CD1c-positive myeloid dendritic cell (primary cell): ENCODE measurements at regions not wholly inside any gene's neighbourhood (a gene's known extent, or its start where the extent isn't known, plus 50 kb on each side); places are given as distances from the start of the nearest gene placed in this dataset.
"Not testable (repeated sequence)": the region's sequence is repeated elsewhere in the genome, so short reads cannot be mapped to it uniquely, and the experiment has no call there.

Experiments used
- DNase-seq: peaks from one replicate; pipeline ENCODE4 v3.0.0-alpha.2; 2016; ENCODE audit errors: extremely low spot score

DNA sequence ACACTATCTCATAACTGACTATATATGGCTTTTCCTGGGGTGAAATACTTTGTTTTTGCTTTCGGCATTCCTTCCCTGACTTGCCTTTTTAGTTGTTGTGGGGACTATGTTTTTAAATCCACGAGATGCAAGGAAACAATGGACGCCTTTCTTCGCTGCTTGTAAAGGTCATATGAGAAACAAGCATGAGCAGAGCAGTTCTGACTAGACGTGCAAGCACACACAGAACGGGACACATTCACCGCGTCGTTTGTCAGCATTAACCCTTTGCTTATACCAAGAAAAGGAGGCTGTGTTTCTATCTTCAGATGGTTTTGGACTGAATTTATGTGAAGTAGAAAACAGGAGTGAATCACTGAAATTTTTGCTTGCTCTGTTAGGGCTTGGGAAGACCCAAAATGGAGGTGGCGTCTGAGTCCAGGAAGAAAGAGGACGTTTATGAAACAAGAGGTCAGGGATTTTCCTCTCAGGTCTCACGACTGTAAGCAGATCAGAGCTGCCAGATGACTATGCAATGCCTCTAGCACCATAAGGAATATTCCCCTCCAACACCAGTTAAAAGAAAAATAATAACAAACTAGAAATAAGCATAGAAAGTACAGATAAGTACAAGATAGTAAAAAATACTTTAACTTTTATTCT lies 358.9 kb downstream of the DLEU7 start:
- DNase-seq, result no peak

DNA sequence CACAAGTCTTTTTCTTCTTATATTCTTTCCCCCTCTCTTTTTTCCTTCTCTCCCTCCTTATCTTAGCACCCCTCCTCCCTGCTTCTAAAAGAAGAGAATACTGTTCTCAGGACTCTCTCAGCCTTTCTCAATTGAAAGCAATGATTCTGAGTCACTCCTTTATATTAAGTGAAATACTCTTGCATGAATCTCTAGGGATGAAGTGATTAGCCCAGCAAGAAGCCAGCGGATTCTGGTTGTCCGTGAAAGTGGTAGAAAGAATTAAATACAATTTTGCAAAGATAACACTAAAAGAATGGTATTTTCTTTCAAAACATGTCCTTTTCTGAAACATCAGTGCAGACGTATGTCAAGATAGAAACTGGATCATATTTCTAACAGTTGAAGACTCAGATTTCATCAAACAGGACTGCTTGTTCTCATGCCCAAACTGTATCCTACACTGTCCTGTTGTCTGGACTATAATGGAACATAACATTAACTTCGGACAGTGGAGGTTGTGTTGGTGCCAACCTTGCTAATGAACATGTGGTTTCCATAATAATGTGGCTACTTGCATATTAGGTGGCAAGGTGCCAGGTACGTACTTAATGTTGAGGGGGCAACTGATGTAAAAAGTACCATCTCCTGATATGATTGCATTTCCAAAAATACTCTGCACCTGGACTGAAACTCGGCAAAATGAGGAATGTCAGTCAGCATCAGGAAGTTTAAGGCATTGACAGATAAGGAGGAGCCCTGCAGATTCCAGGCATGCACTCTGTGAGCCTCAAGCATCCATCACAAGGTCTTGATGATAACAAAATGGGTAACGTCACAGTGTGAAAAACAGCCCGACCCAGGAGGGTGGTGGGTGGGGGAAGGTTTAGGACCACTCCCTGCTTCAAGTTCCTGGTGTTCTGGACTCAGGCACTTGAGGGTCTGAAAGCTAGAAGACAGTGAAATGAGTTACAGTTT lies 357.2 kb downstream of the DLEU7 start:
- DNase-seq, result no peak

DNA sequence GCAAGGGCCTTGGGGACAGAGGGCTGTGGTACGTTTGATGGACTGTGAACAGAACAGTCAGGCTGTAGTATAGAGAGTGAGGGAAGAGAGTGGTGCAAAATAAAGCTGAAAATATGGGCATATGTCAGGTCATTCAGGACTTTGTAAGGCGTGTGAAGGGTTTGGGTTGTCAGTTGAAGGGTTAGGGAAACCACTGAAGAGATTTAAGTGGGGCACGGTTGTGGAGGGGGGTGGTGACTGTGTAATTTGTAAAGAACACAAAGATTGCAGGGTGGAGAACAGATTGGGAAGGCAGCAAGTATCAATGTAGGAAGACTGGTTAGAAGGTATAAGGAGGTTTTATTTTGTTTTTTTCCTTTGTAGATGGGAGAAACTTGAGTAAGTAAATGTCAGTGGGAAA lies 349.8 kb downstream of the DLEU7 start:
- no peak for DNase-seq

DNA sequence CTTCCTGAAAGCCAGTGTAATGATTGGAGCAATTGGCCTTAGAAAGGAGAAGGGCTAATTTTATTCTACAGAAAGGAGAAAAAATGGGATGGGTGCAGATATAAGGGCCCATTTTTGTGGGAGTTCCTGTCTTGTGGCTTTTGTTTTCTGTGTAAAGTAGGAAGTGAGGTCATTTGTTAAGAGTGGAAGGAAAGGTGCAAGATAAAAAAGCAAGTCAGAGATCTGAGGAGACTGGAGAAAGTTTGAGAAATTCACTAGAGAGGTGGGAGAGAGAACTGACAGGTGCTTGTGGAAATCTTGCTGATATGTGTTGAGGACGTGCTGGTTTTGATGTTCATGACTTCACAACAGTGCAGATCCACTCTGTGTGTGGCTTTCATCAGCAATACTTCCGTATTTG lies 349.4 kb downstream of the DLEU7 start:
- DNase-seq, result peak; percentile 11

DNA sequence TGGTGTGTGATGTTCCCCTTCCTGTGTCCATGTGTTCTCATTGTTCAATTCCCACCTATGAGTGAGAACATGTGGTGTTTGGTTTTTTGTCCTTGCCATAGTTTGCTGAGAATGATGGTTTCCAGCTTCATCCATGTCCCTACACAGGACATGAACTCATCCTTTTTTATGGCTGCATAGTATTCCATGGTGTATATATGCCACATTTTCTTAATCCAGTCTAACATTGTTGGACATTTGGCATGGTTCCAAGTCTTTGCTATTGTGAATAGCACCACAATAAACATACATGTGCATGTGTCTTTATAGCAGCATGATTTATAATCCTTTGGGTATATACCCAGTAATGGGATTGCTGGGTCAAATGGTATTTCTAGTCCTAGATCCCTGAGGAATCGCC lies 340.3 kb downstream of the DLEU7 start:
- DNase-seq, result not testable (repeated sequence)

DNA sequence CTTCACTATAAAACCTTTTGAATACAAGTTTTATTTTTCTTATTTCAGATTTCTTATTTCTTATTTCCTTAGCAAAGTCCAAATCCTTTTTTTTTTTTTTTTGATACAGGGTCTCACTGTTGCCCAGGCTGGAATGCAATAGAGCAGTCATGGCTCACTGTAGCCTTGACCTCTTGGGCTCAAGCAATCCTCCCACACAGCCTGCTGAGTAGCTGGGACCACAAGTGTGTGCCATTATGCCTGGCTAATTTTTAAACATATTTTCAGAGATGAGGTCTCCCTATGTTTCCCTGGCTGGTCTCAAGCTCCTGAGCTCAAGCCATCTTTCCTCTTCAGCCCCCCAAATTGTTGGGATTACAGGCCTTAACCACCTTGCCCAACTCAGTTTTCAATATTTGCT lies 334.3 kb downstream of the DLEU7 start:
- DNase-seq, result no peak

DNA sequence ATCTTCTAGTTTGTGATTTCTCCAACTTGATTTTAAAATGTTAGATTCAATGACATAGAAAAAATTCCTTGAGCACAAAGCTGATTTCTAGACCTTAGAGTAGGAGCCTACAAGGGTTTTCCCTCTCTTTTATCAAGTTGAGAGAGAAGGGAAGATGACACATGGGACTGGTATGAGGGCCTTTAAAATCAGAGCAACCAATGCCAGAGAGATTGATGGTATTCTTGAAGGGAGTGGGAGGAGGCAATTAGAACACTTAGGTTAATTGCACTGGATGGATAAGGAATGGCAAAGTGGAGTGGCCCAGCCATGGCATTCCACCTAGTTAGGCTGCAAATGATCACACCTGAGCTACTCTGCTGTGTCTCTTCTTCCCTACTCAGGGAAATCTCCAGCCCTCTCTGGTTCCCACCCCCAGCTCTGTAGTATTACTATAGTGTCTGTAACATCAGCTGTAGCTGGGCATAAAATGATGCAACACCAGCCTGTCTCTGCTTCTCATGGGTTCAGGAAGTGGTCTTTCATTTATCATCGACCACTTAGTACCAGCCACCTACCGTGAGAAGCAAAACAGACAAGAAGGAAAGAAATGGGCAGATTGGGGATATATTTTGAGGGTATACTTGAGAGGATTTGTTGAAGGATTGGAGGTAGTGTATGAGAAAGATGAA lies 333.6 kb downstream of the DLEU7 start:
- DNase-seq, result no peak

DNA sequence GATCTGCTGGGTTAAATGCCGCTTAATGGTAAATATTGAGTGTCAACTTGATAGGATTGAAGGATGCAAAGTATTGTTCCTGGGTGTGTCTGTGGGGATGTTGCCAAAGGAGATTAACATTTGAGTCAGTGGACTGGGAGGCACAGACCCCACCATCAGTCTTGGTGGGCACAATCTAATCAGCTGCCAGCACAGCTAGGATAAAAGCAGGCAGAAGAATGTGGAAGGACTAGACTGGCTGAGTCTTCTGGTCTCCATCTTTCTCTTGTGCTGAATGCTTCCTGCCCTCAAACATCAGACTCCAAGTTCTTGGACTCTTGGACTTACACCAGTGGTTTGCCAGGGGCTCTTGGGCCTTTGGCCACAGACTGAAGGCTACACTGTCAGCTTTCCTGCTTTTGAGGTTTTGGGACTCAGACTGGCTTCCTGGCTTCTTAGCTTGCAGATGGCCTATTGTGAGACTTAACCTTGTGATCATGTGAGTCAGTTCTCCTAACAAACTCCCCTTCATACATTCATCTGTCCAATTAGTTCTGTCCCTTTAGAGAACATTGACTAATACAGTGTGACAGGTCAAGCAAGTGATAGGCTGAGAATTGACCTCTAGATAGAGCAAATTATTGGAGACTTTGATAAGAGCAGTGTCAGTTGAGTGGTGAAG lies 332.5 kb downstream of the DLEU7 start:
- DNase-seq, result not testable (repeated sequence)

DNA sequence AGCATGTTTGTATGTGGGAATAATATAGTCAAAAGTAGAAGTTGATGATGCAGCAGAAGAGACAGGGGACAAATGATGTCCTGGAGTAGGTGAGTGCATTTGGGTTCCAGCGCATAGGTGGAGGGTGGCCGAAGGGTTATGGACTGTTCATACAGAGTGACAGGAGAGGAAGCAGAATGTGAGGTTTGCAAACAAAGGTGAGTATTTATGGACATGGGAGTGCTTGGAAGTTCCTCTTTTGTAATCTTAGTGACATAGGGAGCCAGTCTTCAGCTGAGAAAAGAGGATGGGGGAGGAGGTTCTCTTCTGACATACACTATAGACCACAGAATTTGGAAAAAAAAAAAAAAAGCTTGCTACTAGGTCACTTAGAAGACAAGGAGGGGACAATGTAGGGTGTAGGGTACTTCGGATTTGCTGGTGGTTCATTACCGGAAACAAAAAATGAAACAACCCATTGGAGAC lies 331.6 kb downstream of the DLEU7 start:
- DNase-seq, result peak; percentile 50

DNA sequence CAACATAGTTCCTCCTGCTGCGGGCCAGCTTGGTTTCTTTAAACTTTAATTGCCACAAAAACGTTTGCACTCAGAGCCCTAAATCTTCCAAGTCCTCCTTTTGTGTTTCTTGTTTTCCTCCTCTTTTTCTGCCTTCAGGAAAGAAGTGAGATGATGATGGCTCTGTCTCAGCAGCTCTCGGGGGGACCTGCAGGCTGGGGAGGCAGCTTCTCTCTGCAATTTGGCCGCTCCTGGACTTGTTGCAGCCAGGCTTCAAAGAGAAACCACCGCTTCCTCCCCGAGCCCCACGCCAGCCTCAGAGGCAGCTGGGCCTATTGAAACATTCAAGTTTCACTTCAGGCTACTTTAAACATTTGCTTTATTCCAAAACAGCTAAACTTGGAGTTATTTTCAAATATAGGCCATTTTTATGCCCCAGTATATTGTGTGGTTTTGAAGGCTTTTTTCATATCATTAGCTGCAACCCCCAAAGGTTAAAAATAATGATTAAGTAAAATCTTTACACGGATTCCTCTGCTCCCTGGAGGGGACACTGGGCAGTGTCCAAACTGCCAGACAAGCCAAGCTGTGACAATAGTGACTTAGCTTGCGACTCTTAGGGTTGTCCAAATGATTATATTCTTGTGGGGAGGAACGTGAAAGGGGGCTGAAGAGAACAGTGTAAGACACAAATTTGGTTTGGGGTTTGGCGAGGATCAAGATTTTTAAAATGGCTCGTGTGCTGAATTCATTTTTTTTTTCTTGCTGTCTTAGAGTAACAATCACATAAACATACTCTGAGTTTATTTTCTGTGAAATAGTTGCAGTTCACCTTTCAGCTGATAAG lies 330.8 kb downstream of the DLEU7 start:
- DNase-seq, result peak; percentile 57

DNA sequence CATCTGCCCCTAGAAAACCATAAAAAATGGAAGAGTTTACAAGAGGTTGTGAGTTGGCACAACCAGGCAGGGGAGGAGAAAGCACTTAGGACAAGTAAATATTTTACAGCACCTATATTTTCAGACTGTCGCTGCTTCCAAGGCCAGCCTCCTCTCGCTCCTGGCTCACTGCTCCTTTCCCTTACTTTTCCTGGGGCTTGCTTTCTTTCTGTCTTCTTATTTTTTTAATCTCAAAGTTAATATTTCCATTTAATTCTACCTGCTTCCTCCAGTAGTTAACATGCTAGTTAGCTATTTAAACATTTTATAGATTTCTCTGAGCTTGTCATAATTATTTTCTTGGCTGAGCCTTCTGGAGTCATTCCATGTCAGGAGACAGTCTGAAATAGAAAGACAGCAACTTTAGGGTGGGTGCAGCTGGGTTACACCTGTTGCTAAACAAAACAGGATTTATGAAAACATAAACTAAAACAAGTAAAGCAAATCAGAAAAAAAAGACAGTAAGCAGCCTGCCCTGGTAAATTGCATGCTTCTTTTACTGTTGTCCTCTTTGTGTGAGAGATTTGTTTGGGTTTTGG lies 330.1 kb downstream of the DLEU7 start:
- DNase-seq, result no peak

DNA sequence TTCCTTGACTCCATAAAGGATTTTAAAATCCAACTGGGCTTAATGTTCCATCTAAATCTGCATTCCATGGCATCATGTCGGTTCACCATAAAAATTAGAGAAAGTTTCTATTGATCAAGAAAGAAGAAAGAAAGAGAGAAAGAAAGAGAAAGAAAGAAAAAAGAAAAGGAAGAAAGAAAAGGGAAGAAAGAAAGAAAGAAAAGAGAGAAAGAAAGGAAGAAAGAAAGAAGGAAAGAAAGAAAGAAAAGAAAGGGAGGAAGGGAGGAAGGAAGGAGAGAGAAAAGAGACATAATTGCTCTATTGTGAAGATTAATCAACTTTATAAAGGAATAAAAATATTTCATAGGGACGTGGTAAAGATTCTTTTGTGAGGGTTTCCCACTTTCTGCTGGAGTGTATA lies 329.2 kb downstream of the DLEU7 start:
- DNase-seq, result no peak

DNA sequence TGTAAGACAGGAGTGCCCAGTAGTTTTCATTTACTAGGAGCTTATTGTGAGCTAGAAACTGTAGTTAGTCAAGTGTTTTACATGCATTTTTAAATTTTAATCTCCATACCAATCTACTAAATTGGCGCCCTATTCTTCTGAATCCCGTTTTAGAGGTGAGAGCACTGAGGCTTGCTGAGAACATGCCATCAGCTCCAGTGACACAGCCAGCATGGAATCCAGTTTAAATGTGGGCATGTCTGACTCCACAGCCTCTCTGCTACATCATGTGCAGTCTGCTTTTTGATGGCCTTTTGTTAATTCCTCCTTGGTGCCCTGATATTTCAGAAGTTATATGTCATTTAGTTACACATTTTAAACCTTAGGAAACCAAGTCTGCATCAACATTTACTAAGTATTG lies 325.4 kb downstream of the DLEU7 start:
- DNase-seq, result no peak

DNA sequence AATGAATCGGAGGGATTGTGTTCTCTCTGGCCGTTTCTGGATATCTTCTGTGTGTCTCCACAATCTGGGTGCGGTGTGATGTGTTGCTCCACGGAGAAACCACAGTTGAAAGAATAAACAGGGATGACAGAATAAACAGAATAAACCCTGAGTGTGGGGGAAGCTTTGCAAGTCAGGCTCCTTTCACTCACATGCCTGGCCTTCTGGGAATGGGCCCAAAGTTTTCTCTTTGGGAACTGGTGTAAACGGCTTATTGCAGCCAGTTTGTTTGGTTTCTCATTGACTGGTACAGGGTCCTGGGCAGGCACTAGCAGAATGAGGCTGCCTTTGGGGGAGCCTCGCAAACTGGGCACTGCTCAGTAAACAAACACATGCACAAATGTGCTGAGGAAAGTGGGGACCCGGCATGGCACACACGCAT lies 324.7 kb downstream of the DLEU7 start:
- no peak for DNase-seq

DNA sequence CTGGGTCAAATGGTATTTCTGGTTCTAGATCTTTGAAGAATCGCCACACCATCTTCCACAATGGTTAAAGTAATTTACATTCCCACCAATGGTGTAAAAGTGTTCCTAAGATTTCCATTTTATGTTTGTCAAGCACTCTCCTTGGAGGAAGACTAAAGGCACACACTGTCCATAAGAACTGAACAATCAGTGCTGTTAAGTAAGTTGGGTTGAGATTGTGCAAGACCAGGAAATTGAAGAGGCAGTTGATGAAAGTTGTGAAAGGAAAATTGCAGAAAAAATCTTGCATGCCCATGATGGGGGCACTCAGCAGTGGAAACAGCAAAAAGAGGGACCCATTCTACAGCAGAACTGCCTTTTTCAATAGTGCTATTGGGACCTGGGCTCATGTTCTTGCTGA lies 323.6 kb downstream of the DLEU7 start:
- DNase-seq, result no peak

DNA sequence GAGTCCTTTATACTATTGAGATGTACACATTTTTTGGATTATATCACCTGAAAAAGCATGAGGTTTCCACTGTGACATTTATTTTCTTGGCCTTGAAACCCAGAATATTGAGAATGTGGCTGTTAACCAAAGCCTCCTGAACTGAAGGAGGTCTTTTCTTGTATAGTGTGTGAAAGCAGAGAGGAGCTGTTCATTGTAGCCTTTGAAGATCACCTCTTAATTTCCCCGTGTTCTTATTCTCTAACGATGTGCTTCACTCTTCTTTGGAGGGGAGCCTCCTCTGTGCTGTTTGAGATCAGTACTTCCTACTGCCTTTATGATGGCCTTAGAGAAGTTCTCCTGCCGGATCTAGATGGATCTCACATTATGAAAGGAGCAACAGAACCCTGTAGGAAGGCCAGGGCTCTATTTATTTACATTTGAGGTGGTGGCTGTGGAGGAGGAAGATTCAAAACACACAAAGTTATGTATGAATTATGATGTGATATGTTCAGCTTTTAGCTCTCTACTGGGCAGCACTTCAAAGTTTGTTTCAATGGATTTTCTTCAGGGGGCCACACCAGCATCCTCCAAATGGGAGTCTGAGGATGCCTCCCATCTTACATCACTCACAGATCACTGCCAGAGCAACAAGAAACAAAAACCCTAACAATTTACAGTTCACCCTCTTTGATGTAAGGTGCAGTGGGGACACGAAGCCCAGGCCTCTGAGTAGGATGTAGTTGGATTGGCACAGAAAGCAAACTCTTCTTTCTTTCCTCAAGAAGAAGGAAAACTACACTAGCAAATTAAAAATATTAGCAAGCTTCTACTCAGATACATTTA lies 322.3 kb downstream of the DLEU7 start:
- DNase-seq, result no peak

DNA sequence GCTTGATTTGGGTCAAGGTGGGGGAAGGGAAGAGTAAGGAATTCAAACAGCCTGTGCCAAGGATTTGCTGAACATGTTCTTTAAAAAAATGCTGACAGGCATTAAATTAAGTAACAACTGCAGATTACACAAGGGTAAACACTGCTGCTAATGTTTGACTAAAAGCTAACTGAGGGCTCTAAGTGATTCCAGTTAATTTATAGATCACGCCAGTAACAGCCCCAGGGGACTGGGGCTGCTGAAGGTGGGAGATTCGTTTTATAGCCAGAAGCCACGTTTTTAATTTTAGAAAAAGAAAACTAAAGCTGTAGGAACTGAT lies 321.7 kb downstream of the DLEU7 start:
- no peak for DNase-seq

DNA sequence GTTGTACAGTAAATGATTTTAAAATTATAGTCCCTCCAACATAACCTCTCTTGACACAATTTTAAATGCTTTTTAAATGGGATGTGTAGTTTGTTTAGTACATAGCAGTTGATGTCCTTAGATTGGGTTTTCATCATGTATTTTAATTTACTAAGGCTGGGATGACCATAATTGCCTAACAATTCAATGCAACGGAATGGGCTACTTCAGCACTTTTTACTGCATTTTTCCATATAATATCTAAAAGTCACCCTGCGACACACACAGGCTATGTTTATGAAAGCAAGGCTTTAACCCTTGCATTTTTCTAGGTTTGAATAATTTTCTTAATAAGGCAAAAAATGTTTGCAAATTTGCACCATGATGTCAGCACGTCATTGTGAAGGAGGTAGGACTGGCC lies 321.0 kb downstream of the DLEU7 start:
- DNase-seq, result no peak

DNA sequence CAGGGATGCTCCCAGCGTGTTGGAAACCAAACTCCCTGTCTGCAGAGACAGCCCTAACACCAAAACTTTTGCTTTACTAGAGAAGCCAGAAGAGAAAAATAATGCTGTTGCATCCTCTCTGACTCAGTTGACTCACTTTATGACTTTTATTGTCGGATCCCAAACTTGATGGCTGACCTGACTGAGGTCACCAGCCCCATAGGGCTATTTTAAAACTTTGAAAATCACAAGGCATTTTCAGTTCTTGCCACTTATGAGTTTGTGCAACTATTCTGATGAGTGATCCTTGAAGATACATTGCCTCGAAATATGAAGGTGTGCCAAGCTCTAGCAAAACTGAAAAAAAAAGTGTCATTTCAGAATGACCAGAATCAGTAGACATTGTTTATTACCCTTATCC lies 320.2 kb downstream of the DLEU7 start:
- DNase-seq, result no peak

DNA sequence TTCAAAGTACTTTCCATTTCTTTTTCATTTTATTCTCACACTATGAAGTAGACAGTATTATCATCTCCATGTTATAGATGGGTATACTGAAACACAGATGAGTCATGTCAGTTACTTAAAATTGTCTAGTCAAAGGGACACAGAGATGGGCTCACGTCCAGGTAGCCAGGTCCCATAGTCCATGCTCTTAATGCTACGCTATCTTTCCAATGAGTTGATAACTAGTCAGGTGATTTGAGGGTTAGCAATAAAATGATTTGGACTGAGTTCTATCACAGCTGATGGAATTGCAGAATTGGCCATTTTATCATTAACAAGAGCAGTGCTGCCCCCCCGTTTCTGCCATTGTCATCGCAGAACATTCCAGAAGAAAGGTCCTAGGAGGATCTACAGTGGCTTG lies 318.9 kb downstream of the DLEU7 start:
- DNase-seq, result no peak
